Umbilical cord (tissue), 1 donor: ENCODE measurements at regions not wholly inside any gene's neighbourhood (a gene's known extent, or its start where the extent isn't known, plus 50 kb on each side); places are given as distances from the start of the nearest gene placed in this dataset.
A peak's percentile ranks its signal among the peaks of the same experiment; 100 is the strongest.

Experiments used
- DNase-seq: peaks from one replicate; pipeline ENCODE4 v3.0.0-alpha.2; 2015; ENCODE audit warnings: low spot score

DNA sequence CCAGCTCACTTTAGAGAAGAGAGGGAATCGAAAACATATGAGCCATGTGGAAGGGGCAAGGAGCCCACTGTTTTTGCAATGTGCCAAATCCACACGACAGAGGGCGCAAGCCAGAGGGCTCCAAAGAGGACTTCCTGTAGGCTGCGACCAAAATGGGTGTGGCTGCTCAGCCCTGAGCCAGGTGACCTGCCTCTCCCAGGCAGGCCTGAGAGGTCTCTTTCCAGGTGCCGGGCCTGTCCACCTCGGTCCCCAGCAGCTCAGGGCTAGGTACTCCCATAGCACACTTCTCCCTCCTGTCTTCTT, 153.8 kb downstream of the TTC32 start:
- DNase-seq: no peak

DNA sequence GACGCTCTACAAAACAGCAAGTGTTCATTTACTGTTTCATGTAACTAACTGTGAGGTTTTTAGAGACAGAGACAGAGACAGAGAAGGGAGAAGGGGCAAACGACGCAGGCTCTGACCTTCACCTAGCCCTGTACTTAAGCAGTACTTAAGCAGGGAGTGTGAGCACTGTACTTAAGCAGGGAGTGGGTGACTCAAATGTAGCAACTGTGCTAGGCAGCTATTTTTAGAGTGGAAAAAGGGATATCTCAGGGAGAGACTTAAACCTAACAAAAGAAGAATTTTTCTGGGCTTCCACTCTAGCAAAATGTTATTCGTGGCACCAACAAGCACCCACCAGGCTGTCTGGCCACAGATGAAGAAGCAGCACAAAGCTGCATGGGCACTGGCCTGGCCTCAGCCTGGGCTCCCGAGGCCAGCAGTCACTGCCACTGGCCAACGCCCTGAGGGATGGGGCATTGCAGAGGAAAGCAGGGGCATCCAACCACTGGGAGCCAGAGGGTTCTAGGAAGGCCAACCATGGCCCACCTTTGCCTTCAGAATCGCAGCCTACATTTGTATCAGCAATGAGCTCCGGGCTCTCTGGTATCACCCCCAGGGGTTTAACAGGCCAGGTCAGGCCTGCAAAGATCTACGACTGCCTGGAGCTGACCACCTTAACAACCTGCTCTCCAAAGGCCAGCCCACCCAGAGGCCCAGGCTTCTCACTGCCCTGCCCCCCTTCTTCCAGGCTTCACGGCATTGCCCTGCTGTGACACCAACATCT, 154.3 kb downstream of the TTC32 start:
- DNase-seq: peak; percentile 54

DNA sequence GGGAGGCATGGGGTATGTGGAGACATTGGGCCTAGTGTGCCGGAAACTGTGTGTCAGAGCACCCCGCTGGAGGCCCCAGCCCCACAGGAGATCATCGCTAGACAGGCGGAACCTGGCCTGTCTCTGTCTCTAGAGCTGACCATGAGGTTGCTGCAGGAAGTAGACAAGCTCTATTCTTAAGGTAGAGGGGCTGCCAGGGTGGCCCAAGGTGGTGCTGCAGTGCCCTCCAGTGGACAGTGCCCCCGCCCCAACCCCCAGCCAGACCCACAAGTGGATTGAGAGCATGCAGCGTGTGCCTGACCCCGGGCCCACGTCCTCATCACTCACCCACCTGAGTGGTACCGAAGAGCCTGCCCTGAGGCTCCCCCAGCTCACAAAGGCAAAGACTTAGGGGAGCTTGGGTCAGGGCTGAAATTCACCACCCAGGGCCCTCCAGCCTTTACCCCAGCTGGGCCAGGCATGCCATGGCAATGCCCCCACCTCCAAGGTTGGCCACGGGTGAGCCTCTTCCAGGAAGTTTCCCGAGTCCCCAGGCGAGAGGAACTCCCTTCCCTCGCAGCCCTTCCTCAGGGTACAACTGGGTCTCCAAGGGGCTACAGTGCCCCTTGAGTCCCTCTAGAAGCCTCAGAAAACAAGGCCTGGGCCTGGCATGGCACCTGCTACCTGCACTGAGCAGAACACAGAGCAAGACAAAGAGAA, 155.0 kb downstream of the TTC32 start:
- DNase-seq: no peak

DNA sequence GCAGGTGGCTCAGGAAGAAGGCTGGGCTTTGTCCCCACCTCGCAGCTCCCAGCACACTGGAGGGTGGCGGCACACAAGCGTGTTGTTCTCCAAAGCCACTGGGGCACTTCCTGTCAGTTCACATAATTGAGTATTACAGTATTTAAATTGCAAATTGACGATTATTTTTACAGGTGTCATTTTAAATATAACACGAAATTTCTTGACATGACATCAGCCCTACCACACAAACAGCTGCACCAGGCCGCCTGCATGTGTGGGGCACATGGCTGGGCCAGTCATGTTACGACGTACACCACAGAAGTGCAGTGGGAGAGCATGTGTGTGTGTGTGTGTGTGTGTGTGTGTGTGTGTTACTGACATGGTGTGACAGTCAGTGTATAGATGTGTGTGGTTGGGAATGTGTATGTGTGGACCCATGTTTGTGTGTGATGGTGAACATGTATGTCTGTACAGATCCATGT, 155.6 kb downstream of the TTC32 start:
- DNase-seq: no peak

DNA sequence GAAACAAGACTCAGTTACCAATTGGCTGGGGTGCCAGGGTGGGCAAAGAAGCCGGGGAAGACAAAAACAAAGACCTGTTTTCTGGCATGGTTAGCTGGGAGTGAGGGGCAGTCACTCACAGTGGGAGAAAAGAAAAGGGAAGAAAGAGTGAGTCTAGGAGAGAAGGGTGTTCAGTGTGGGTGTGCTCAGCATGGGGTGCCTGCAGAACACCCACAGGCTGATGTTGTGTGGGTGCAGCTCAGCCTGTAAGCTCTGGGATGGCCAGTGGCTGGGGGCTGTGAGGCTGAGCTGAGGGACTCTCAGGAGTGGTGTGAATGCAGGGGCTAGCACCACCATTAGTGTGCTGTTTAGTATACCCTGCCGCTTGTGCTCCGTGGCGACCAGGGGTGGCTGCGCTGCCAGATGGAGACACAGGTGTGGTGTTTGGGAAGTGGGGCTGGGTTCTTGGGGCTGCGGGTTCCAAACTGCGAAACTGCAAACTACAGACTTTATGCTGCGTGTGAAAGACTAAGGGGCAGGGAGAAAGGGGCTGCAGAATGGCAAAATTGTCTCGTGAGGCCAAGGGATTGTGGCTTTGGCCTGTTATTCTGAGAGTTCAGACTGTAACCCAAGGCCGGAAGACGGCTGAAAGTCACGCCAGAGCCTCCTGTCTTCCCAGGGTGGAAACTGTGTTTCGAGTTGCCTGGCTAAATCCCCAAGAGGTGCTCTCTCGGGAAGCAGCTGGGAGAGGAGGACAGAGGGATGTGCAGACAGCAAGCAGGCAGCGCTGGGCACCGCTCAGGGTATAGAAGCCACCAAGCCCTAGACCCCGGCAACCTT, 156.3 kb downstream of the TTC32 start:
- DNase-seq: no peak

DNA sequence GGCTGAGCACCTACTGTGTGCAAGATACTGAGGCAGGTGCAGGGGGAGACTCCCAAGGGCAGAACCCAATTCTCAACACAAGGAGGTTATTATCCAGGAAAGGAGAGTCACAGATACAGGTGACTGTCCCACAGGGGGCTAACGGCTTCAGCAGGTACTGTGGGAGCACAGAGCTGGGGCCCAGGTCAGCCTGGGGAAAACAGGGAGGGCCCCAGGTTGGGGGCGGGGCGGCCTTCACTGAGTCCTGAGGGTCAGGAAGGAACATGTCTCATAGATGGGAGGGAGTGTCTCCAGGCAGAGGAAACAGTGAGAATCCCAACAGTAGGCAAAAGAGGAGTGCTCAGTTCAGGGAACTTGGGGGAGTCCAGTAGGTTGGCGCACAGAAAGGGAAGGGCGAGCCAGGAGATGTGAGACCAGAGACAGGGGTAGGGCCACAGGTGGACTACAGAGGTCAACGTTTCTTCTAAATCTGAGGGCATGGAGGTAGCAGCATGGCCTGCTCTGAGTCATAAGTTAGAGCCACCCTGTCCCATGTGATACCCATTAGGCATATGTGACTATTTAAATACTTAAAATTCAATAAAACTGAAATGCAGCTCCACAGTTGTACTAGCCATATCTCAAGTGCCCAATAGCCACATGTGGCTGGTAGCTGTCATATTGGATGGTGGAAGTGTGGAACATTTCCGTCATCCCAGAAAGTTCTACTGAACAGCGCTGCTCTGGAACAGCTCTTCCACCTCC, 157.2 kb downstream of the TTC32 start:
- no peak for DNase-seq

DNA sequence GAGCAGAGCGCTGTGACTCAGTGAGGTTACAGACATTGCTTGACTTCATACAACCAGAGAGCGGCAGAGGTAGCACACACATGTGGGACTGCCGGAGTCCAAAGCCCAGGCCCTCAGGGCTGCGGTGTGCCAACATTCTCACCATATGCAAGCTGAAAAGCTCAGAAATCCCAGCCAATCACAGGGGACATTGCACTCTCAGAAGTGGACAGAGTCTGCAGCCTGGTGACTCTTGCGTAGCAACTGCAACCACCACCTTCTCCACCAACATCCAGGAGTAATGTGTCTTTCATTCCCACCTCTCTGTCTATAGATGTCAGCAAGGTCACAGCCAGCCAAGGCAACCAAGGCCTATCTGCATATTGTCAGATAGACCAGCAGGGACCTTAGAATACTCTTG, 158.1 kb downstream of the TTC32 start:
- no peak for DNase-seq

DNA sequence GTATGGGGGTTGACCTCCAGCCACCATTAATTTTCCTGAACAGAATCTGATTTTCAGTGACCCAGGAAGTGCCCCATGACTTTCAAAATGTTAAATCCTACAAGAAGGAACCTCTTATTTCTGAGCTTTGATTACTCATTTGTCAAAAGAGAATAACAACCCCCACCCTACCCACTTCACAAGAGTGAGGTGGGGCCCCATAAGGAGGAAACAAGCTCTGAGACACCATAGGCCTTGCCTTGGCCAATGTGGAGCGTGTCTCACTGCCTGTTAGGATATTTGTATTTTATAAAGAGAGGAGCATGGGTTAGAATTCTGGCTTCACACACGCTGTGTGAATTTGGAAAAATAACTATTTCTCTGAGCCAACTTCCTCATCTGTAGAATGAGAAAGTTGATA, 158.9 kb downstream of the TTC32 start:
- DNase-seq: no peak

DNA sequence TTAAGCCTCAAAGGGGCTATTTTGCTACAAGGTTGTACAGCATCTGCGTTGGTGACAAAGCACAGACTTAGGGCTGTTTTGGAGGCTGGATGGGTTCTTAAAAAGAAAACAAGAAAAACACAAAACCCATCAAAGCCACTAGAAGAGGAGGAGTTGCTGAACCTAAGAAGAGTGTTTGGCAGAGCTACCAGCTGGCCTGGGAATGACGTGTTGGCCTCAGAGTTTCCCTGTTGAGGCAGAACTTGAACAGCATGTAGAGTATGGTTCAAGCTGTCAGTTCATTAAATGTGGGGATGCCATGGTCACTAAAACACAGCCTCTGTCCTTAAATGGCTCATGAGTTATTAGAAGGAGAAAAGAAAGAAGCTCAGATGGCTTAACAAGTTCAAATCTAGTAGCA, 162.5 kb downstream of the TTC32 start:
- peak; percentile 11 for DNase-seq

DNA sequence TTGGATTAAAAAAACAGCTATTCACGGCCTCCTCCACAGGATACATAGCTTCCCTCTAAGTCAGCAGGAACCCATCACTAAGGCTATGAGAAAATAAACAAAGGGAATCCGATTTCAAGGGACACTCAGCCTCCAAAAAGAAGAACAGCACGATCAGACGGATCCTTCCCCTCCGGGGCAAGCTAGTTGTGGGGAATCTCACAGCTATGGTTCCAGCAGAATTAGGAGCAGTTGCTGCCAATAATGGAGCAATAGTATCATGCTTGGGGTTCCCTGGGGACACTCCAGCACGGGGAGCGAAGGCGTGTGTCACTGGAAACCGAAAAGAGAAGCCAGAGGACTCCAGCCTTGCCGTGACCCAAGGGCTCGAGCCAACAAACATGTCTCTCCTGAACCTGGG, 163.1 kb downstream of the TTC32 start:
- no peak for DNase-seq

DNA sequence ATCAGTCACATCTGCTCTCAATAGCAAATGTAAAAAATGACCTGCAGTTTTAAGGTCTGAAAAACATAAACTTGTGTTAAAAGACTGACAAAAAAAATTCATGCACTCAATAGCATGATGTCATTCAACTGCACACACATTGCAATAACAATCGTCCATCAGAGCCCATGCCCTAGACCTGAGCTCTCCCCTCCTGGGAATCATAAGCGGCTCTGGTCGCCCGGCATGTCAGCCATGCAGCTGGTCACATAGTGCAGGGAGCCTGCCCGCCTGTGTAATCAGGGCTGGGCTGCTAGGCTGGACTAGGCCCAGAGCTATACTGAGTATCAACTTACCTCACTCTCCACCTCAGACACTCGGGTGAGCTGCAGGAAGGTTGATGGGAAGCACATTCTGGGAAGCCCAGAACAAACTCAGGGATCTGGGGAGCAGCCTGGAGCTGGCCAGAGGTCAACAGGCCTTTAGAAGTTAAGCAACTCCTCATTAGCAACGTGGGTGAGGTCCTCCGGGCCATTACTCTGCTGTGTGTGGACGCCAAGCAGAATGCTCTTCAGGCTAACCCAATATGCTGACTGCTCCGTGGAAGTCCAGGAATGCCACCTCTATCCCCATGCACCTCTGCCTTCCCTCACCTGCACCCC, 165.5 kb downstream of the TTC32 start:
- DNase-seq: no peak

DNA sequence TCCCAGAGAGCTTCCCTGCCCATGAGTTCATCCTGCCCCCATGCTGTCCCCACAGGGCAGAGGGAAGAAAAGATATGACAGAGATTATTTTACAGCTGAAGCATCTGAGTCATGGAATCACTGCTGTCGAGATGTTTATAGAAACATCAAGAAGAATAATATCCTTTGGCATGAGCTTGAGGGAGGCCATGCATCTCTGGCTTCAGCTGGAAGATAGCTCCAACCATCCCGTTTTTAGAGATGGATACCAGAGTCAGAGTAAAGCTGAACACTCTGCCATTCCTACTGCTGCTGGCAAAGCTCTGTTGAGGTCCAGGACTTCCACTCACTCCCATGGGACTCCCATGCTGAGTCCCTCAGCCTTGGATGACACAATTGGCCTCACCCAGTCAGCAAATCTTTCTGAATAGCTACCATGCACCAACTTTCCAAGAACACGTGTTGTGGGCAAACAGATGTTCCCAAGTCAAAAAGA, 167.8 kb downstream of the TTC32 start:
- DNase-seq: peak; percentile 66

DNA sequence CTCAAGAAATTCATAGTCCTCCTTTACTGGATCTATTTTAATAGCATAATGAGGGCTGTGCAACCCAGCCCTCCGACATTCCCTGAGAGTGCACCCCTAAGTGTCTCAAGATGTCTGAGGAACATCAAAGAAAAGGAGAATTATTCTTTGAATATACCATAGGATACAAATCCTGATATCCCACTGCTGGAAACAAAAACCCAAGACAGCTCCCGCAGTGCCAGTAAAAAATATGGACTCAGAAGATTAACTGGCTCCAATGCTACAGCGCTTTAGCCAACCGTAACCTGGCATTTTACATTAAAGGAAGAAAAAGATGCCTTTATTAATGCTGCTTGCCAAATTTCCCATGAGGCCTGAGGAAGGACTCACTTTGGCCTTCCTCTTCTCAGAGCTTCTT, 168.4 kb downstream of the TTC32 start:
- peak; percentile 16 for DNase-seq

DNA sequence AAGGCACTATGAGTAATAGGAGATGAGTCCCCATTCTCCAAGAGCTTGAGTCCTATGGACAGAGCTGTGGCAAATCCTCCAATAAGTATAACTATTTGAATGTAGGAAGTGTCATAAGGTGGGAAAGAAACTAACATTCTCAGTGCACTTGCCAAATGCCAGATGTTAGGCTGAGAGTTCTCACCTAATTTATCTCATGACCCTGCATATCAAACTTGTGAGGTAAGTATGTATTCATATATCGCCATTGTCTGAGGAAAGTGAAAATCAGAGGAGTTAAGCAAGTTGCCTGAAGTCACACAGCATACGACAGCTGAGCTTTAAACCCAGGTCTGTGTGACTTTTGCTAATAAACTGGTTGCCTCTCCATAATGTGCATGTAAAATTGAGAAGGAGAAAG, 169.5 kb downstream of the TTC32 start:
- DNase-seq: no peak

DNA sequence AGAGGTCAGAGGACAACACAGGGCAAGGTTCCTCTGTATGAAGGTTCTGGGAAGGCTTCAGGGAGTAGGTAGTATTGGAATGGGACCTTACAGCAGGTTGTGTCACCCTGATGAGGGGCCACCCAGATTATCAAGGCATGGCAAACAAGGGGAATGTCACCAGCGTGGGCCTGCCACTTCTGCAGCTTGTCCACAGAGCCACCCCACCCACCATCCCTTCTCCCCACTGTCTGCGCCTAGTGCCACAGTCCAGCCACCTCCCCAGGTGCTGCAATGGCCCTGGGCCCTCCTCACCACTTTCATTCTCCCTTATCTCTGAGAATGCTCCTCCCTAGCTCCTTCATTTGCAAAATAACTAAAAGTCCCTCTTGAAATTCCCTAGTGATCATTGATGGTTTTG, 170.3 kb downstream of the TTC32 start:
- DNase-seq: no peak

DNA sequence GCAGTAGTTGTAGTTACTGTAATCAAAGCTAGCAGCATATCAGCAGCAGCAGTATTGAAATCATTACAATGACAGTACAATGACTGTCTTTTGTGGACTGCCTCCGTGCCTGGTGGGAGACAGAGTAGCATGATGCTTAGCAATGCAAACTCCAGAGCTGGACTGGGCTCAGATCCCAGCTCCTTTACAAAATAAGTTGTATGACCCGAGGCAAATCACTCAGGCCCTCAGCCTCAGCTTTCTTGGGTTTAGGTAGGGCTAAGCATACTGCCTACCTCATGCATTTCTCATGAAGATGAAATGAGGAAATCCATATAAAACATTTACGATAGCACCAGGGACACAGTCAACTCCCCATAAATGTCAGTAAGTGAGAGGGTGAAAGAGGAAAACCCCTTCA, 170.7 kb downstream of the TTC32 start:
- peak; percentile 63 for DNase-seq

DNA sequence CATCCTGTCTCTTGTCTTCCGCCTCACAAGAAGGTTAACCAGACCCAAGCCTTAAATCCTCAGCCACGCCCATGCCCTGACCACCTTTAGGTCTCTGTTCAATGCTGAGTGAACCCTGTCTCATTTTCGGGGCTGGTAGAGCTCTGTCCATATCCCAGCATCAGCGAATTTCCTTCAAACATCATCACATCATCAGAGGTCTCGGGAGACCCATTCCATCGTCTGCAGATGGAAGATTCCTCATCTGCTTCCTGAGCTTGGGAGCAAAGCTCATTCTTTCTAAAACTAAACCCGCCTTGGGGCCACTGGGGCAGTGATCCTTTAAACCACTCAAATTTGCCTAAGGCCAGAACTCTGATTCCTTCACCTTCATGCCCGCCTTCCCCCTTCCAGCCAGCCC, 173.7 kb downstream of the TTC32 start:
- DNase-seq: no peak

DNA sequence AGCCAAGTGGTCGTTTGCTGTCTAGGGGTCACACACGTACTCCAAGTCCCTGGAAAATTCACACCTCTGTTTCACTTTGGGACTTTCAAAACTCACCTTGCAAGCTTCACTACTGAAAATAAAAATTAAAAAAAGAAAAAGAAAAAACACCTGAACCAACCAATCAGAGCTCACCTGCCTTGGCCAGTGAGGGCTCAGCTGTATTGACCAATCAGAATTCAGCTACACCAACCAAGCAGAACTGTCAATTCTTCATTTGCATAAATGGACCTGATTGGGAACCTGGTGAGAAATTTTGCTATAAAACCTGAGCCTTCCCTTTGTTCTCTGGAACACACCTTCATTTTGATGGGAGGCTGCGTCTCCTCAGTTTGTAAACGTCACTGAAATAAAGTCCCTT, 176.4 kb downstream of the TTC32 start:
- no peak for DNase-seq

DNA sequence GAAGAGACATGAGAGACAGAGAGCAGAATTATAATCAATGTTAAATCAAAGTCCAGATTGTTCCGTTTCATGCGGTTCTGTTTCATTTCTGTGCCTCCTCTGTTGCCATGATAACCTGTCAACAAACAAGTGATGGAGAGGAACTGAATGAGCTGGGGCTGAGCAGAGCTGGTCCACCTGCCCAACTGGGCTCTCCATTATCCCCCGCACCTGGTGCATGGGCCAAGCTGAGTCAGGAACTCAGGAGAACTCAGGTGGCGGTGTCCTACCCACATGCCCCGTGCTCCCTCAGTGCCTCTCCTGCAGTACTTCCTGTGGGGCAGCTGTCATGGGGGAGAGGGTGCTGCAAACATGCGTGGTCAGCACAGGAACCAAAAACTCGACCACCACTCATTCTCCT, 178.8 kb downstream of the TTC32 start:
- no peak for DNase-seq

DNA sequence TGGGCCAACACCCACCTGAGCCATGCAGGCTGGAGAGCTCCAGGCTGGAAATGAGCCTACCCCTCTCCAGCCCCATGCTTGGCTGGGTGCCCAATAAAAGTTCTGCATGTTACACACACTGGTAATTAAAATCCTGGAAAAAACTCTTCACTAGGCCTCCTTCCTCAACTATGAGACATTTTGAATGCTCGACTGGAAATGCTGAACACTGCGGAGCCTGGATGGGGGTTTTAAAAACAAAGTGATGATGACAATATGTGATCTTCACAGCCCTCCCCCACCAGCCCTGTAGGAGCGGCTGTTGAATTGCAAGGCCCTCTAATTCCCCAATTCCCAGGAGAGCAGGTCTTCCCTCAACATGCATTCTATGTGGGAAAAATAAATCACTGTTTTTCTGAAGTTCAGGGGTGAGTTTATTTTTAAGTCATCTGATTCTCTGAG, 179.2 kb downstream of the TTC32 start:
- peak; percentile 29 for DNase-seq

DNA sequence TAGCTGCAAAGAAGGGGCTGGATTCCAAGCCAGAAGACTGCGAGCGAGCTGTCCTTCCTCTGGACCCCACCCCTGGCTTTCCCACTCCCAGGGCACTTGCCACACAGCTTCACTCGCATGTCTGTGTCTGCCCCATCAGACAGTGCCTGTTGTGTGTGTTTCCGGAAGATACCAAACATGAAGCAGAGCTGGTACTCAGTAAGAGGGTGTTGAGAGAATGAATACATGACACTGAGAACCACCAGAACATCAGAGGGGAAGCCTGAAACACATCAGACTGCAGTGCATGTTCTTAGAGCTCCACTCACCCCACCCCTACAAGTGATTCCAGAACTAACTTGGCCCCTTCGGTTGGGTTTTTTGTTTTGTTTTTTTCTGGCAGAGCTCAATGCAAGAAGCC, 181.5 kb downstream of the TTC32 start:
- DNase-seq: no peak
